Psoas muscle (tissue), 7 donors: ENCODE measurements at regions not wholly inside any gene's neighbourhood (a gene's known extent, or its start where the extent isn't known, plus 50 kb on each side); places are given as distances from the start of the nearest gene placed in this dataset.

Experiments used
- ATAC-seq, 4 donors: fragments of 200-7000 bp; cut with Tn5 transposase; one replicate each; pipeline ENCODE4 v1.9.1; 2020; ENCODE audit warnings: moderate library complexity in 3 of 4, mild to moderate bottlenecking in 2 of 4
- DNase-seq, 2 donors: peaks; one replicate each; pipeline ENCODE4 v3.0.0-alpha.2; 2020
- H3K27ac ChIP-seq: fragments of 200-600 bp; one replicate; pipeline ENCODE4 v1.8.0; 2022
- H3K27me3 ChIP-seq, 3 donors: fragments of 200-600 bp in 1 of 3; one replicate each; pipeline versions ENCODE4 v1.6.1 to v1.8.0; 2013 to 2022; ENCODE audit warnings: low read length in 2 of 3, mild to moderate bottlenecking in 2 of 3, moderate library complexity in 1 of 3; ENCODE audit not compliant: insufficient read depth in 3 of 3
- H3K36me3 ChIP-seq, 2 donors: fragments of 200-600 bp in 1 of 2; one replicate each; pipeline versions ENCODE4 v1.6.1 to v1.8.0; 2013 to 2022; ENCODE audit warnings: low read depth in 1 of 2, mild to moderate bottlenecking in 1 of 2, moderate library complexity in 1 of 2; ENCODE audit not compliant: insufficient read depth in 1 of 2
- H3K4me1 ChIP-seq: fragments of 200-600 bp; one replicate; pipeline ENCODE4 v1.8.0; 2022
- H3K4me3 ChIP-seq: fragments of 200-600 bp; one replicate; pipeline ENCODE4 v1.8.0; 2022; ENCODE audit warnings: mild to moderate bottlenecking
- H3K9me3 ChIP-seq: fragments of 200-600 bp; one replicate; pipeline ENCODE4 v1.8.0; 2022
- whole genome bisulfite sequencing, 3 donors: extraction: QIAGEN DNeasy Blood & Tissue Kit; methylation state at CpG; one replicate each; pipeline versions ENCODE4 v1.1.6 to v1.1.7; 2013; 5-methylcytosine and 5-hydroxymethylcytosine counted together
- intact Hi-C, 2 donors: fragments of 100-400 bp; cut with DNase I; formaldehyde crosslinking; loops; one replicate each; pipeline versions ENCODE4 v1.11.0 to v1.14.2; 2022
- TF ChIP-seq, protein P1 (sequence below): fragments of 200-600 bp; IDR thresholded peaks from one replicate; pipeline ENCODE4 v1.8.0; 2022; ENCODE audit warnings: antibody characterized with exemption
- donor health status: healthy with polysubstance abuse.
- donor health status: DM: no; HTN: no; CAD: no; lungs with moderate emphysema.
- donor health status: Bipolar disorder and iron deficiency.
- donor health status: healthy.
- donor health status: DM: yes; HTN: yes; CAD: no.
- donor health status: DM: no; HTN: no; CAD: no.
- donor health status: DM: yes; HTN: yes; CAD: no.

DNA sequence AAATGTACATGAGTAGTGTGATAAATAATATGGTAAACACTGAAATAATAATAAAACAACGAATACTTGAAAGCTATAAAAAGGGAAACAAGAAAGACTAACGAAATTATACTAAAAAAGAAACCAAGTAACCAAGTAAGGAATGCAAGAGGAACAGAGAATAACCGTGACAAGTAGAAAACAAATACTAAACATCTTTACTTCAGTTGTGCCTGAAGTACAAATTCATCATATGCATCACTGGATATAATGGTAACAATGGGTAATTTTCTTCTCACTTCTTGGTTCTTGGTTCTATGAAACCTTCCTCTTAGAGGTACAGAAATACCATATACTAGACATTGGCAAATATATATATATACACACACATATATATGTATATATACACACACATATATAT lies 1093.6 kb upstream of the B3GALT2 start:
- intact Hi-C loops: no loop called here
- no peaks in the 10 kb centered on the region for H3K9me3 ChIP-seq
- H3K4me1 ChIP-seq: no peaks in the 10 kb centered on the region
- no peak overlapping the region for H3K27ac ChIP-seq
- no peaks in the 10 kb centered on the region for H3K27me3 ChIP-seq
- no peaks in the 10 kb centered on the region for H3K36me3 ChIP-seq
- ATAC-seq (no peak), DNase-seq (no peak)
- TF ChIP-seq, protein P1, sequence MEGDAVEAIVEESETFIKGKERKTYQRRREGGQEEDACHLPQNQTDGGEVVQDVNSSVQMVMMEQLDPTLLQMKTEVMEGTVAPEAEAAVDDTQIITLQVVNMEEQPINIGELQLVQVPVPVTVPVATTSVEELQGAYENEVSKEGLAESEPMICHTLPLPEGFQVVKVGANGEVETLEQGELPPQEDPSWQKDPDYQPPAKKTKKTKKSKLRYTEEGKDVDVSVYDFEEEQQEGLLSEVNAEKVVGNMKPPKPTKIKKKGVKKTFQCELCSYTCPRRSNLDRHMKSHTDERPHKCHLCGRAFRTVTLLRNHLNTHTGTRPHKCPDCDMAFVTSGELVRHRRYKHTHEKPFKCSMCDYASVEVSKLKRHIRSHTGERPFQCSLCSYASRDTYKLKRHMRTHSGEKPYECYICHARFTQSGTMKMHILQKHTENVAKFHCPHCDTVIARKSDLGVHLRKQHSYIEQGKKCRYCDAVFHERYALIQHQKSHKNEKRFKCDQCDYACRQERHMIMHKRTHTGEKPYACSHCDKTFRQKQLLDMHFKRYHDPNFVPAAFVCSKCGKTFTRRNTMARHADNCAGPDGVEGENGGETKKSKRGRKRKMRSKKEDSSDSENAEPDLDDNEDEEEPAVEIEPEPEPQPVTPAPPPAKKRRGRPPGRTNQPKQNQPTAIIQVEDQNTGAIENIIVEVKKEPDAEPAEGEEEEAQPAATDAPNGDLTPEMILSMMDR: no peak
- no peak overlapping the region for H3K4me3 ChIP-seq
- WGBS, 3 donors: 74 to 80% (median 80%) methylated on average over 3 of the region's 3 CpGs

DNA sequence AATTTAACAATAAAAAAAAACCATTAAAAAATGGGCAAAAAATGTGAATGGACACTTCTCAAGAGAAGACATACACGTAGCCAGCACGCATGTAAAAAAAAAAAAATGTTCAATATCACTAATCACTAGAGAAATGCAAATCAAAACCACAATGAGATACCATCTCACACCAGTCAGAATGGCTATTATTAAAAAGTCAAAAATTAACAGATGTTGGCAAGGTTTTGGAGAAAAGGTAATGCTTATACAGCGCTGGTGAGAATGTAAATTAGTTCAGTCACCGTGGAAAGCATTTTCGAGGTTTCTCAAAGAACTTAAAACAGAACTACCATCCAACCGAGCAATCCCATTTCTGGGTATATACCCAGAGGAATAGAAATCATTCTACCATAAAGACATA lies 1091.5 kb upstream of the B3GALT2 start:
- intact Hi-C loops: no loop called here
- no peaks in the 10 kb centered on the region for H3K9me3 ChIP-seq
- ATAC-seq: no peak
- no peaks in the 10 kb centered on the region for H3K27me3 ChIP-seq
- no peaks in the 10 kb centered on the region for H3K36me3 ChIP-seq
- 86 to 89% (median 88%) methylated on average over 6 of the region's 6 CpGs for WGBS, 3 donors
- H3K27ac ChIP-seq: no peak overlapping the region
- TF ChIP-seq, protein P1: no peak
- H3K4me3 ChIP-seq: no peak overlapping the region
- no peaks in the 10 kb centered on the region for H3K4me1 ChIP-seq
- no peak for DNase-seq

DNA sequence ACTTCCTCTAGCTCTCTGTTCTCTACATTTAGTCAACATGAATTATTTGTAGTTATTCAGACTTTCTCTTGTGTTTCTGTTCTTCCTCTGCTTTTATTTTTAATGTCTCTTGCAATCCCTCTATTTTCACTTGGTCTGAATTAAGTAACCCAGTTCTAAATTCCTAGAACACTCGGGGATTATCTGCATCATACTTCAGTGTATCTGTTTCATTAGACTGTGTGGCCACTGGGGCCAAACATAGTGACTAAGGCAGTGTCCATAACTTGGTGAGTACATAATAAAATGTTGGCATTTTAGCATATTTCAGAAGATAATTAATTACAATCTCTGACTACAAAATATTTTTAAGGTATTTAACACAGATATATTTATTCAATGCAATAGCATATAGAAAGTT lies 1087.2 kb upstream of the B3GALT2 start:
- H3K27me3 ChIP-seq: no peaks in the 10 kb centered on the region
- H3K4me3 ChIP-seq: no peak overlapping the region
- WGBS, 3 donors: 33 to 52% (median 49%) methylated on average over 1 of the region's 1 CpG
- intact Hi-C loops: no loop called here
- H3K36me3 ChIP-seq: no peaks in the 10 kb centered on the region
- H3K27ac ChIP-seq: no peak overlapping the region
- H3K4me1 ChIP-seq: no peaks in the 10 kb centered on the region
- no peaks in the 10 kb centered on the region for H3K9me3 ChIP-seq
- TF ChIP-seq, protein P1: no peak
- no peak for DNase-seq
- ATAC-seq: peak in 3 of 4 donors; percentile 27 to 68 (median 53)

DNA sequence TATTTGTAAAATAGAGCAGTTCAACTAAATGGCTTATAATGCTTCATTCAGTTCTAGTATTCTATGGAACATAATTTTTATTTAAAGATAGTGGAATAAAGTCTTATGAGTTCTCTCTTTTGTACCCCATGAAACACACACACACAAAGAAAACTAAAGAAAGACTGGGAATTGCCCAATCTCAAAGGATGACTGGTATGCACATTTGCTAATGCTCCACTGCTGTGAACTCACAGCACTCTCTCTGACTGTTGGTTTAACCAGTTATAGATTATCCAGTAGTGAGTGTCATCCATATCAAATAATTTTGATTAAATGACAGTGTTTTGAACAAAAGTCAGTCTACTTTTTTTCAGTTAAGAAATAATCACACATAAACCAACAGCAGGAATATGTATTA lies 1082.4 kb upstream of the B3GALT2 start:
- H3K4me1 ChIP-seq: no peaks in the 10 kb centered on the region
- no peaks in the 10 kb centered on the region for H3K27me3 ChIP-seq
- H3K27ac ChIP-seq: no peak overlapping the region
- ATAC-seq (no peak), DNase-seq (no peak)
- no peaks in the 10 kb centered on the region for H3K36me3 ChIP-seq
- H3K9me3 ChIP-seq: no peaks in the 10 kb centered on the region
- TF ChIP-seq, protein P1: no peak
- intact Hi-C loops: no loop called here
- H3K4me3 ChIP-seq: no peak overlapping the region

DNA sequence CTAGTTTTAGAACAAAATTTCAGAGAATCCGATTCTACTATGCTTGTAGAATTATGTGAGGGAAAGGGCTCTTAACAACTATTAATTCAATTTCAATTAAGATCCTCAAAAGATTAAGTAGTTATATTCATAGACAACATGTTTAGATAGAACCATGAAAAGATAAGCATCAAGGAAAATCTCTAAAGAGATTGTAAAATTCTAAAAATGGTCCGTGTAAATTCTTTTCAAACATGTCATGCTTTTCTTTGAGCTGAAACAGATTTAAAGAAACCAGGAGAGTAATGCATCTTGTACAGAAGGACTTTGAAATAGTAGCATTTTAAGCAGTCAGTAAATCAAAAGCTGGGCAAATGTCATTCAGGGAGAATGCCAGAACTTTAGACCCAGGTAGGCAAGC lies 1080.6 kb upstream of the B3GALT2 start:
- intact Hi-C loops: no loop called here
- TF ChIP-seq, protein P1: no peak
- no peak for DNase-seq
- H3K4me3 ChIP-seq: no peak overlapping the region
- H3K27me3 ChIP-seq: no peaks in the 10 kb centered on the region
- H3K4me1 ChIP-seq: no peaks in the 10 kb centered on the region
- no peaks in the 10 kb centered on the region for H3K9me3 ChIP-seq
- no peak overlapping the region for H3K27ac ChIP-seq
- H3K36me3 ChIP-seq: no peaks in the 10 kb centered on the region
- WGBS, 3 donors: 45 to 55% (median 49%) methylated on average over 2 of the region's 2 CpGs
- ATAC-seq: no peak
